ENCODE measurements at regions not wholly inside any gene's neighbourhood (a gene's known extent, or its start where the extent isn't known, plus 50 kb on each side); places are given as distances from the start of the nearest gene placed in this dataset.

- no peak overlapping the region for H3K27ac ChIP-seq (replicated peaks)
- no peaks in the 10 kb centered on the region for H3K27me3 ChIP-seq (ENCODE audit: insufficient read depth, poor library complexity, severe bottlenecking)
- no peak for TF ChIP-seq REST (IDR thresholded peaks at IDR 0.05; ENCODE audit: insufficient replicate concordance, low read depth)
- TF ChIP-seq CTCF (IDR thresholded peaks at IDR 0.05; ENCODE audit: insufficient read depth, low read length): no peak
- TF ChIP-seq SPI1 (IDR thresholded peaks at IDR 0.05; ENCODE audit: borderline replicate concordance, low read depth): no peak
- TF ChIP-seq GABPA (IDR thresholded peaks at IDR 0.05; ENCODE audit: low read depth): no peak
- no peak for TF ChIP-seq POLR2AphosphoS5 (IDR thresholded peaks at IDR 0.05; ENCODE audit: low read depth)
- no peak for DNase-seq (ENCODE audit: low read depth in 1 of 2, low spot score in 1 of 2)
- no peak overlapping the region for H3K4me3 ChIP-seq (replicated peaks; ENCODE audit: insufficient read depth, low read length)
Observed at GRCh38 chr6:71124340-71124739, 164.3 kb upstream of the OGFRL1 start.

- Histone ChIP-seq H3K27ac (replicated peaks) (no peak overlapping the region), H3K4me3 (replicated peaks; ENCODE audit: insufficient read depth, low read length) (no peak overlapping the region), H3K27me3 (ENCODE audit: insufficient read depth, poor library complexity, severe bottlenecking) (no peaks in the 10 kb centered on the region)
- DNase-seq (ENCODE audit: low read depth in 1 of 2, low spot score in 1 of 2): no peak
- TF ChIP-seq SPI1 (IDR thresholded peaks at IDR 0.05; ENCODE audit: borderline replicate concordance, low read depth): no peak
- TF ChIP-seq REST (IDR thresholded peaks at IDR 0.05; ENCODE audit: insufficient replicate concordance, low read depth): no peak
- no peak for TF ChIP-seq CTCF (IDR thresholded peaks at IDR 0.05; ENCODE audit: insufficient read depth, low read length)
- TF ChIP-seq GABPA (IDR thresholded peaks at IDR 0.05; ENCODE audit: low read depth): no peak
- TF ChIP-seq POLR2AphosphoS5 (IDR thresholded peaks at IDR 0.05; ENCODE audit: low read depth): no peak
Observed at GRCh38 chr6:71125216-71125615, 163.4 kb upstream of the OGFRL1 start.

GRCh38 chr6:71126506-71126905 lies 162.1 kb upstream of the OGFRL1 start:
- no peak for DNase-seq (ENCODE audit: low read depth in 1 of 2, low spot score in 1 of 2)
- Histone ChIP-seq H3K4me3 (replicated peaks; ENCODE audit: insufficient read depth, low read length) (no peak overlapping the region), H3K27ac (replicated peaks) (no peak overlapping the region), H3K27me3 (ENCODE audit: insufficient read depth, poor library complexity, severe bottlenecking) (no peaks in the 10 kb centered on the region)
- TF ChIP-seq POLR2AphosphoS5 (IDR thresholded peaks at IDR 0.05; ENCODE audit: low read depth): no peak
- no peak for TF ChIP-seq GABPA (IDR thresholded peaks at IDR 0.05; ENCODE audit: low read depth)
- no peak for TF ChIP-seq CTCF (IDR thresholded peaks at IDR 0.05; ENCODE audit: insufficient read depth, low read length)
- TF ChIP-seq REST (IDR thresholded peaks at IDR 0.05; ENCODE audit: insufficient replicate concordance, low read depth): no peak
- TF ChIP-seq SPI1 (IDR thresholded peaks at IDR 0.05; ENCODE audit: borderline replicate concordance, low read depth): no peak

Data from HL-60 (cell line).